Esophagus squamous epithelium (tissue), 4 donors: ENCODE measurements at regions not wholly inside any gene's neighbourhood (a gene's known extent, or its start where the extent isn't known, plus 50 kb on each side); places are given as distances from the start of the nearest gene placed in this dataset.

ENCODE experiments used
- POLR2A ChIP-seq, 4 donors: fragments of 450-650 bp; IDR thresholded peaks; one replicate each; pipeline ENCODE4 v1.6.1; 2017; ENCODE audit warnings: antibody characterized with exemption in 4 of 4, mild to moderate bottlenecking in 4 of 4, moderate library complexity in 3 of 4
- TF ChIP-seq, protein P1 (sequence below), 6 experiments: fragments of 450-650 bp in 4 of 6; fragments of 200-600 bp in 2 of 6; sonication (generic) in 2 of 6; IDR thresholded peaks; one replicate each; pipeline ENCODE4 v1.5.1; 2016 to 2019; ENCODE audit warnings: antibody characterized with exemption in 6 of 6, mild to moderate bottlenecking in 4 of 6, moderate library complexity in 4 of 6

DNA sequence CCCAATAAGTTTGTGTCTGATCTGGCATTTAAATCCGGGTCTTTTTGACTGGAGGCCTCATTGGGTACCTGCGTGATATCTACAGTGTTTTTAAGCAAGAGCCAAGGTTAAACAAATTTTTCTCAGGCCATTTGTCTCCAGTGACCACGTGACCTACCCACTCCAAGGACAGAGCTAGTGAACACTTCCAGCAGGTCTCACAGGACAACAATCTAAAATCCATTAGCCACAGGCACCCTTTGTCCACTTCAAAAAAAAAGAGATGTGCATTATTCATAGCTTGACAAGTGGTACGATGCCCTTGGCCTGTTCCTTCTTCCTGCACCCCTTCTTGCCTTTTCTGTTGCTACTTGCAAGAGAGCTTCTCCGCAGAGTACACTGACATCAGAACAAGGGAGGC lies 109.6 kb upstream of the GSC start:
- TF ChIP-seq, protein P1, sequence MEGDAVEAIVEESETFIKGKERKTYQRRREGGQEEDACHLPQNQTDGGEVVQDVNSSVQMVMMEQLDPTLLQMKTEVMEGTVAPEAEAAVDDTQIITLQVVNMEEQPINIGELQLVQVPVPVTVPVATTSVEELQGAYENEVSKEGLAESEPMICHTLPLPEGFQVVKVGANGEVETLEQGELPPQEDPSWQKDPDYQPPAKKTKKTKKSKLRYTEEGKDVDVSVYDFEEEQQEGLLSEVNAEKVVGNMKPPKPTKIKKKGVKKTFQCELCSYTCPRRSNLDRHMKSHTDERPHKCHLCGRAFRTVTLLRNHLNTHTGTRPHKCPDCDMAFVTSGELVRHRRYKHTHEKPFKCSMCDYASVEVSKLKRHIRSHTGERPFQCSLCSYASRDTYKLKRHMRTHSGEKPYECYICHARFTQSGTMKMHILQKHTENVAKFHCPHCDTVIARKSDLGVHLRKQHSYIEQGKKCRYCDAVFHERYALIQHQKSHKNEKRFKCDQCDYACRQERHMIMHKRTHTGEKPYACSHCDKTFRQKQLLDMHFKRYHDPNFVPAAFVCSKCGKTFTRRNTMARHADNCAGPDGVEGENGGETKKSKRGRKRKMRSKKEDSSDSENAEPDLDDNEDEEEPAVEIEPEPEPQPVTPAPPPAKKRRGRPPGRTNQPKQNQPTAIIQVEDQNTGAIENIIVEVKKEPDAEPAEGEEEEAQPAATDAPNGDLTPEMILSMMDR (IDR thresholded peaks at IDR 0.05) = no peak
- TF ChIP-seq POLR2A (IDR thresholded peaks at IDR 0.05) = no peak
